Muscle of leg (tissue), 3 donors: ENCODE measurements at regions not wholly inside any gene's neighbourhood (a gene's known extent, or its start where the extent isn't known, plus 50 kb on each side); places are given as distances from the start of the nearest gene placed in this dataset.
"Not testable (repeated sequence)": the region's sequence is repeated elsewhere in the genome, so short reads cannot be mapped to it uniquely, and the experiment has no call there.

Experiments used
- DNase-seq: peaks from one replicate; pipeline ENCODE4 v3.0.0; 2013
- H3K27ac ChIP-seq: one replicate; pipeline ENCODE4 v1.5.1; 2013; ENCODE audit warnings: mild to moderate bottlenecking, low read length, control low read depth
- H3K27me3 ChIP-seq: one replicate; pipeline ENCODE4 v1.6.1; 2013; ENCODE audit warnings: low read length; ENCODE audit not compliant: control insufficient read depth, insufficient read depth
- H3K36me3 ChIP-seq: one replicate; pipeline ENCODE4 v1.6.1; 2013; ENCODE audit warnings: low read length; ENCODE audit not compliant: control insufficient read depth, insufficient read depth
- H3K4me1 ChIP-seq: one replicate; pipeline ENCODE4 v1.6.1; 2013; ENCODE audit warnings: low read length; ENCODE audit not compliant: control insufficient read depth, insufficient read depth
- H3K4me3 ChIP-seq: one replicate; pipeline ENCODE4 v1.5.1; 2013; ENCODE audit warnings: low read length, control low read depth
- H3K9me3 ChIP-seq: replicated peaks from 2 replicates; pipeline ENCODE4 v1.6.1; 2013; ENCODE audit warnings: low read depth, low read length; ENCODE audit not compliant: control insufficient read depth
- WGBS: methylation state at CpG from one replicate; pipeline ENCODE4 v1.1.5; 2013; ENCODE audit warnings: missing lambda C conversion rate; ENCODE audit not compliant: insufficient coverage; 5-methylcytosine and 5-hydroxymethylcytosine counted together

GRCh38 chr1:199811163-199811562 lies 216.3 kb upstream of the NR5A2 start:
- Histone ChIP-seq H3K36me3 (no peaks in the 10 kb centered on the region), H3K4me1 (no peaks in the 10 kb centered on the region), H3K27me3 (no peaks in the 10 kb centered on the region), H3K9me3 (no peaks in the 10 kb centered on the region), H3K4me3 (no peak overlapping the region), H3K27ac (no peak overlapping the region)
- WGBS: 88% methylated on average over 4 of the region's 5 CpGs
- DNase-seq: no peak

GRCh38 chr1:199813198-199813597 lies 214.3 kb upstream of the NR5A2 start:
- Histone ChIP-seq H3K27ac (no peak overlapping the region), H3K27me3 (no peaks in the 10 kb centered on the region), H3K9me3 (no peaks in the 10 kb centered on the region), H3K36me3 (no peaks in the 10 kb centered on the region), H3K4me3 (no peak overlapping the region), H3K4me1 (no peaks in the 10 kb centered on the region)
- no peak for DNase-seq
- WGBS: no CpG with 5 or more reads among the region's 4 CpGs

- WGBS: 94% methylated on average over 2 of the region's 3 CpGs
- no peaks in the 10 kb centered on the region for H3K4me1 ChIP-seq
- DNase-seq: no peak
- H3K27me3 ChIP-seq: no peaks in the 10 kb centered on the region
- no peak overlapping the region for H3K4me3 ChIP-seq
- H3K9me3 ChIP-seq: no peaks in the 10 kb centered on the region
- H3K27ac ChIP-seq: no peak overlapping the region
- H3K36me3 ChIP-seq: no peaks in the 10 kb centered on the region
These were observed 211.6 kb upstream of the NR5A2 start for GRCh38 chr1:199815947-199816346.

DNA sequence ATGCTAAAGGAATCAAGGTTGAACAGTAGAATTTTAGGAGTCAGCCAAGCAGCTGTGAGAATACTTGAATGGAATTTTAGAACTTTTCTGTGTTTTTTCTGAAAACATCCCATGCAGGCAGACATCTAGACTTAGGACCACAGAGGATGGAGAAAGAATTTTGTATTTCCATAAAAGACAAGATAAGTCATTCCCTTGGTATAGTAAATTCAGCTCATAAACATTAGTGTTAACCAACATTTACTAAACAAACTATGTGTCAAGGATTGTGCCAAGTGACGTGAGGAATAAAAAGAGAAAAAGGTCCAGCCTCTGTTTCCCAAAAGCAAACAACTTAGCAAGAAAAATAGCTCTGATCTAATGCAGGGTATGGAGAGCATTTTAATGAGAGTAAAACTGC lies 210.2 kb upstream of the NR5A2 start:
- WGBS: no CpG with 5 or more reads among the region's 1 CpG
- no peaks in the 10 kb centered on the region for H3K27me3 ChIP-seq
- no peaks in the 10 kb centered on the region for H3K4me1 ChIP-seq
- H3K27ac ChIP-seq: no peak overlapping the region
- H3K4me3 ChIP-seq: no peak overlapping the region
- H3K36me3 ChIP-seq: no peaks in the 10 kb centered on the region
- H3K9me3 ChIP-seq: no peaks in the 10 kb centered on the region
- no peak for DNase-seq

- Histone ChIP-seq H3K9me3 (peaks cover 2% of the 10 kb centered on the region), H3K27ac (no peak overlapping the region), H3K4me3 (no peak overlapping the region), H3K36me3 (no peaks in the 10 kb centered on the region), H3K27me3 (no peaks in the 10 kb centered on the region), H3K4me1 (no peaks in the 10 kb centered on the region)
- WGBS: 0% methylated on average over 1 of the region's 4 CpGs
- no peak for DNase-seq
These were observed 206.3 kb upstream of the NR5A2 start for GRCh38 chr1:199821029-199821779.

- no peaks in the 10 kb centered on the region for H3K9me3 ChIP-seq
- no peaks in the 10 kb centered on the region for H3K36me3 ChIP-seq
- no peak overlapping the region for H3K27ac ChIP-seq
- no peak for DNase-seq
- no peaks in the 10 kb centered on the region for H3K4me1 ChIP-seq
- no peak overlapping the region for H3K4me3 ChIP-seq
- no peaks in the 10 kb centered on the region for H3K27me3 ChIP-seq
- WGBS: no CpG with 5 or more reads among the region's 2 CpGs
These were observed 195.1 kb upstream of the NR5A2 start for GRCh38 chr1:199832451-199832850.

DNA sequence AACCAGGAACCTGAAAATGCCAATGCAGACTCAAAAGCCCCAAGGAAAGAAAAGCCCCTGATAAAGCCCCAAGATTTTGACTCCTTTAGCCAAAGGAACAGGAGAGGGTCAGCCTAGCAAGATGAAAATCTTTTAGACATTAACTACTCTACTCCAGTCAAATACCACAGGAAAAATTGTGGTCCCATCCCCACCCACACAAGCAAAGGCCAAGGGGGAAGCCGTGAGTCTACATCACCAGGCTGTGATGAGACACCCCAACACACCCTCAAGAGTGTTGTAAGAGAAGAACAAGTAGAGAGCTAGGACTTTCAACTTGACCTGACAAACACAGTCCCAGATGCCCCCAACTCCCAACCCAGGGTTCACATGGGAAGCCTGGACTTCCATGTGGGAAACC lies 192.8 kb upstream of the NR5A2 start:
- no peak for DNase-seq
- H3K36me3 ChIP-seq: no peaks in the 10 kb centered on the region
- no peaks in the 10 kb centered on the region for H3K4me1 ChIP-seq
- no peak overlapping the region for H3K27ac ChIP-seq
- H3K9me3 ChIP-seq: peaks cover 2% of the 10 kb centered on the region
- WGBS: no CpG with 5 or more reads among the region's 1 CpG
- no peaks in the 10 kb centered on the region for H3K27me3 ChIP-seq
- H3K4me3 ChIP-seq: no peak overlapping the region

DNA sequence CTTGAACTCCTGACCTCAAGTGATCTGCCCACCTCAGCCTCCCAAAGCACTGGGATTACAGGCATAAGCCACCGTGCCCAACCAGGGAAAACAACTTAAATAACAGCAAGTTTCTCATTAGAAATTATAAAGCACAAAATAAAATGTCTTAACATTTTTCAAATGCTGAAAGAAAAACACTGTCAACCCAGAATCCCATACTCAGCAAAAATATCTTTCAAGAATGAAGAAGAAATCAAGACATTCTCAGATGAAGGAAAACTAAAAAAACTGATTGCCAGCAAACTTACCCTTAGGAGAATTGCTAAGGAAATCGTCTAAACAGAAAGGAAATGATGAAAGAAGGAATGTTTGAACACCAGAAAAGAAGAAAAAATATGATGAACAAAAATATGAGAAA lies 191.1 kb upstream of the NR5A2 start:
- DNase-seq: no peak
- Histone ChIP-seq H3K4me3 (no peak overlapping the region), H3K9me3 (peaks cover 2% of the 10 kb centered on the region), H3K36me3 (no peaks in the 10 kb centered on the region), H3K27ac (no peak overlapping the region), H3K4me1 (no peaks in the 10 kb centered on the region), H3K27me3 (no peaks in the 10 kb centered on the region)
- WGBS: no CpG with 5 or more reads among the region's 2 CpGs

DNA sequence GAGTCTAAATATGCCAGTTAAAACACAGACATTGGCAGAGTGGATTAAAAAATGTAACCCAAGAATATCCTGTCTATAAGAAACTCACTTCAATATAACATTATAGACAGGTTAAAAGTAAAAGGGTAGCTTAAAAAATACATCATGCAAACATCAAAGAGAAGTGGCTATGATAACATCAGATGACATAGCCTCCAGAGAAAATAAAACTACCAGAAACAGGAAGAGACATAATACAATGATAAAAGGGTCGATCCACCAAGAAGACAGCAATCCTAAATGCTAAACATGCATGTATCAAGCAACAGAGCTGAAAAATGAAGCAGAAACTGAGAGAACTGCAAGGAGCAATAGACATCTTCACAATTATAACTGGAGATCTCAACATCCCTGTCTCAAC lies 190.2 kb upstream of the NR5A2 start:
- H3K4me3 ChIP-seq: no peak overlapping the region
- peaks cover 2% of the 10 kb centered on the region for H3K9me3 ChIP-seq
- H3K4me1 ChIP-seq: no peaks in the 10 kb centered on the region
- H3K36me3 ChIP-seq: no peaks in the 10 kb centered on the region
- DNase-seq: no peak
- no peaks in the 10 kb centered on the region for H3K27me3 ChIP-seq
- WGBS: no CpG with 5 or more reads among the region's 1 CpG
- H3K27ac ChIP-seq: no peak overlapping the region

GRCh38 chr1:199839608-199840007 lies 187.9 kb upstream of the NR5A2 start:
- not testable (repeated sequence) for H3K27ac ChIP-seq, H3K36me3 ChIP-seq, DNase-seq, H3K27me3 ChIP-seq, H3K9me3 ChIP-seq, H3K4me1 ChIP-seq, H3K4me3 ChIP-seq
- 67% methylated on average over 1 of the region's 8 CpGs for WGBS

- not testable (repeated sequence) for H3K4me1 ChIP-seq, H3K27ac ChIP-seq, H3K9me3 ChIP-seq, H3K36me3 ChIP-seq, H3K4me3 ChIP-seq, DNase-seq, H3K27me3 ChIP-seq
- no CpG with 5 or more reads among the region's 2 CpGs for WGBS
These were observed 184.4 kb upstream of the NR5A2 start for GRCh38 chr1:199843096-199843495.
